PC-9 (cell line): ENCODE measurements at regions not wholly inside any gene's neighbourhood (a gene's known extent, or its start where the extent isn't known, plus 50 kb on each side); places are given as distances from the start of the nearest gene placed in this dataset.

Source experiments
- BruUV-seq: library from RNA; stranded (reverse); fragments of 400-500 nt; replicated peaks from 2 replicates; lab custom pipeline; 2021; lab: Mats Ljungman, UMichigan
- CTCF ChIA-PET: fragments of 300-600 bp; sonication (Branson Sonifier 250); formaldehyde crosslinking; loops from one replicate; lab custom pipeline; 2022; ENCODE audit warnings: antibody characterized with exemption; lab: Charles Lee
- POLR2A ChIA-PET: fragments of 300-600 bp; sonication (Branson Sonifier 250); formaldehyde crosslinking; loops from one replicate; lab custom pipeline; 2022; ENCODE audit warnings: antibody characterized with exemption; ENCODE audit not compliant: unreplicated experiment; lab: Charles Lee
- DNase-seq, 2 experiments: peaks; one replicate each; pipeline versions ENCODE4 v3.0.0 to v3.0.0-alpha.2; 2015 to 2022; ENCODE audit warnings: mixed read lengths in 1 of 2
- H2AFZ ChIP-seq: fragments of 200-600 bp; sonication (generic); 2 replicates; pipeline ENCODE4 v1.8.1; 2017; ENCODE audit warnings: antibody characterized with exemption
- H3F3A ChIP-seq: fragments of 200-600 bp; sonication (generic); 2 replicates; pipeline ENCODE4 v1.8.1; 2017; ENCODE audit warnings: antibody characterized with exemption, mild to moderate bottlenecking, low read depth; ENCODE audit not compliant: insufficient read depth
- H3K27ac ChIP-seq: fragments of 200-600 bp; sonication (generic); 2 replicates; pipeline ENCODE4 v1.6.1; 2016; ENCODE audit warnings: mixed run types
- H3K27me3 ChIP-seq: fragments of 200-600 bp; sonication (generic); 2 replicates; pipeline ENCODE4 v1.6.1; 2016; ENCODE audit warnings: low read depth, mixed run types; ENCODE audit not compliant: insufficient read depth
- H3K36me3 ChIP-seq: fragments of 200-600 bp; sonication (generic); 2 replicates; pipeline ENCODE4 v1.6.1; 2016; ENCODE audit warnings: low read depth, mixed run types
- H3K4me1 ChIP-seq: fragments of 200-600 bp; sonication (generic); replicated peaks from 2 replicates; pipeline ENCODE4 v1.6.1; 2016; ENCODE audit warnings: mixed run types; ENCODE audit not compliant: insufficient read depth
- H3K4me2 ChIP-seq: fragments of 200-600 bp; sonication (generic); 2 replicates; pipeline ENCODE4 v1.6.1; 2017; ENCODE audit warnings: mixed run types
- H3K4me3 ChIP-seq: fragments of 200-600 bp; sonication (generic); 2 replicates; pipeline ENCODE4 v1.6.1; 2016; ENCODE audit warnings: mixed run types
- H3K79me2 ChIP-seq: fragments of 200-600 bp; sonication (generic); 2 replicates; pipeline ENCODE4 v1.6.1; 2017; ENCODE audit warnings: low read depth, mixed run types
- H3K9me2 ChIP-seq: fragments of 200-600 bp; sonication (generic); 2 replicates; pipeline ENCODE4 v1.8.1; 2017; ENCODE audit warnings: mild to moderate bottlenecking; ENCODE audit not compliant: insufficient read depth
- H3K9me3 ChIP-seq: fragments of 200-600 bp; sonication (generic); 2 replicates; pipeline ENCODE4 v1.8.1; 2016; ENCODE audit warnings: low read depth; ENCODE audit not compliant: insufficient read depth
- H4K20me1 ChIP-seq: fragments of 200-600 bp; sonication (generic); 2 replicates; pipeline ENCODE4 v1.8.1; 2017; ENCODE audit not compliant: insufficient read depth
- CTCF ChIP-seq: fragments of 200-600 bp; sonication (generic); conservative IDR thresholded peaks from 2 replicates; pipeline ENCODE4 v1.6.1; 2017; ENCODE audit warnings: mixed run types, antibody characterized with exemption, mild to moderate bottlenecking, moderate library complexity
- EZH2 ChIP-seq: fragments of 200-600 bp; sonication (generic); IDR thresholded peaks from 2 replicates; pipeline ENCODE4 v1.8.0; 2017; ENCODE audit warnings: antibody characterized with exemption, low read depth
- intact Hi-C: fragments of 100-400 bp; cut with micrococcal nuclease; formaldehyde crosslinking; loops from one replicate; pipeline ENCODE4 v1.10.0; 2022; ENCODE audit not compliant: unreplicated experiment

- Histone ChIP-seq H3K9me3 (peaks cover 10% of the 10 kb centered on the region), H3K4me1 (peaks cover 26% of the 10 kb centered on the region), H3F3A (peaks cover 28% of the 10 kb centered on the region), H2AFZ (no peak overlapping the region), H3K36me3 (no peaks in the 10 kb centered on the region), H3K27me3 (no peaks in the 10 kb centered on the region), H3K4me3 (no peak overlapping the region), H3K4me2 (peak overlapping the region; percentile 52; the same call in 1 of the 2 replicates), H4K20me1 (no peaks in the 10 kb centered on the region), H3K79me2 (no peaks in the 10 kb centered on the region), H3K9me2 (no peaks in the 10 kb centered on the region), H3K27ac (no peak overlapping the region)
- POLR2A ChIA-PET = interaction anchor here (0.6 to 0.7 kb wide), 3 partner anchors 397 to 1440 kb away, joined by 4 to 5 read pairs (median 5); no protein-coding TSS in a partner anchor
- no peak for DNase-seq
- CTCF ChIA-PET = interaction anchor here (1.2 to 1.8 kb wide), 2 partner anchors 28 to 481 kb away, joined by 5 to 9 read pairs; no protein-coding TSS in a partner anchor
- no TSS peak for BruUV-seq
- intact Hi-C loops = loop anchor here (2.0 kb wide), 3 partner anchors 75 to 411 kb away; no protein-coding TSS in a partner anchor
- TF ChIP-seq EZH2 (no peak), CTCF (no peak)
Measured at GRCh38 chr20:58103517-58103904, 124.9 kb downstream of the ANKRD60 start.

- Histone ChIP-seq H3K36me3 (no peaks in the 10 kb centered on the region), H3K9me3 (peaks cover 10% of the 10 kb centered on the region), H4K20me1 (no peaks in the 10 kb centered on the region), H2AFZ (no peak overlapping the region), H3K4me3 (no peak overlapping the region), H3K79me2 (no peaks in the 10 kb centered on the region), H3F3A (peaks cover 28% of the 10 kb centered on the region), H3K4me2 (peak overlapping the region; percentile 52), H3K27ac (peak overlapping the region; percentile 38; the same call in 1 of the 2 replicates), H3K9me2 (no peaks in the 10 kb centered on the region), H3K4me1 (peaks cover 23% of the 10 kb centered on the region), H3K27me3 (no peaks in the 10 kb centered on the region)
- no TSS peak for BruUV-seq
- CTCF ChIA-PET = interaction anchor here (0.7 to 1.8 kb wide), 4 partner anchors 15 to 480 kb away, joined by 3 to 9 read pairs (median 5); no protein-coding TSS in a partner anchor
- POLR2A ChIA-PET = interaction anchor here (0.6 to 0.7 kb wide), 2 partner anchors 397 to 1440 kb away, joined by 4 to 5 read pairs; no protein-coding TSS in a partner anchor
- TF ChIP-seq EZH2 (no peak), CTCF (no peak)
- intact Hi-C loops = loop anchor here (1.0 to 2.0 kb wide), 4 partner anchors 9 to 410 kb away; no protein-coding TSS in a partner anchor
- DNase-seq = peak; percentile 64 to 81
Measured at GRCh38 chr20:58102744-58103516, 125.5 kb downstream of the ANKRD60 start.

GRCh38 chr20:58102261-58102660 is 126.2 kb downstream of the ANKRD60 start:
- DNase-seq = peak; percentile 69 to 72
- H3K4me1 ChIP-seq = peaks cover 23% of the 10 kb centered on the region
- no peaks in the 10 kb centered on the region for H3K79me2 ChIP-seq
- no peaks in the 10 kb centered on the region for H3K36me3 ChIP-seq
- no TSS peak for BruUV-seq
- ChIA-PET CTCF (interaction anchor here (0.7 to 1.8 kb wide), 5 partner anchors 15 to 479 kb away, joined by 3 to 9 read pairs (median 5); no protein-coding TSS in a partner anchor), POLR2A (no interaction called here)
- intact Hi-C loops = loop anchor here (1.0 to 2.0 kb wide), 4 partner anchors 10 to 409 kb away; no protein-coding TSS in a partner anchor
- no peaks in the 10 kb centered on the region for H4K20me1 ChIP-seq
- no peak for TF ChIP-seq CTCF
- TF ChIP-seq EZH2 = no peak
- no peak overlapping the region for H3K4me3 ChIP-seq
- H3K4me2 ChIP-seq = peak overlapping the region; percentile 52
- H3K9me2 ChIP-seq = no peaks in the 10 kb centered on the region
- no peak overlapping the region for H2AFZ ChIP-seq
- H3K27ac ChIP-seq = peak overlapping the region; percentile 20; the same call in 1 of the 2 replicates
- H3F3A ChIP-seq = peaks cover 28% of the 10 kb centered on the region
- no peaks in the 10 kb centered on the region for H3K27me3 ChIP-seq
- peaks cover 10% of the 10 kb centered on the region for H3K9me3 ChIP-seq
